Skeletal muscle tissue (tissue), 3 donors: ENCODE measurements at regions not wholly inside any gene's neighbourhood (a gene's known extent, or its start where the extent isn't known, plus 50 kb on each side); places are given as distances from the start of the nearest gene placed in this dataset.
"Not testable (repeated sequence)": the region's sequence is repeated elsewhere in the genome, so short reads cannot be mapped to it uniquely, and the experiment has no call there.

Experiments used
- H3K27ac ChIP-seq: one replicate; pipeline ENCODE4 v1.7.0; 2013; ENCODE audit warnings: mild to moderate bottlenecking, low read depth, low read length, inconsistent platforms
- H3K27me3 ChIP-seq, 3 donors: one replicate each; pipeline ENCODE4 v1.7.0; 2013; ENCODE audit warnings: low read length in 3 of 3; ENCODE audit not compliant: control insufficient read depth in 3 of 3, insufficient read depth in 3 of 3
- H3K36me3 ChIP-seq, 3 donors: one replicate each; pipeline ENCODE4 v1.7.0; 2013; ENCODE audit warnings: low read length in 3 of 3; ENCODE audit not compliant: control insufficient read depth in 3 of 3, insufficient read depth in 3 of 3
- H3K4me1 ChIP-seq, 3 donors: one replicate each; pipeline ENCODE4 v1.7.0; 2013; ENCODE audit warnings: low read length in 3 of 3, mild to moderate bottlenecking in 3 of 3; ENCODE audit not compliant: control insufficient read depth in 3 of 3, insufficient read depth in 3 of 3
- H3K4me3 ChIP-seq, 3 donors: one replicate each; pipeline ENCODE4 v1.7.0; 2013; ENCODE audit warnings: low read length in 3 of 3
- H3K9ac ChIP-seq, 3 donors: one replicate each; pipeline ENCODE4 v1.7.0; 2013; ENCODE audit warnings: low read length in 3 of 3, mild to moderate bottlenecking in 3 of 3, moderate library complexity in 2 of 3, low read depth in 1 of 3
- H3K9me3 ChIP-seq, 3 donors: one replicate each; pipeline ENCODE4 v1.7.0; 2013; ENCODE audit warnings: low read length in 3 of 3; ENCODE audit not compliant: control insufficient read depth in 3 of 3
- donor health status: Osteomylitis.

DNA sequence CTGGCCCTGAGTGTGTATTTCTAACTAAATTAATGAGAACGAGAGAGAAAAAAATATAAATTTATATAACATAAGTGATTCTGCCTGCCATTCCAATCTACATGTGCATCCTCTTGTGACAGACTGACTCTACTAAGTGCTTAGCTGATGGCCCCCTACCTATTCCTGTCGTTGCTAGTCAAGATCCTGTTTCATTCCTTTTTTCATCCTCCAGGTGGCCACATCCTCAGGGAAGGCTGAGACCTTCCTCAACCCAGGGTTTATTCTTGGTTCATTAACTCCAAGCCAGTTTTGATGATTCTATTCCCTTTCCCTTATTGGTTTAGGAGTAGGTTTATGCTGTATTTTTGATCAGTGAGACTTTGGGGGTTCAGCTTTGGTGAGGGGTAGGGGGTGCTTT is 201.3 kb downstream of the C9orf152 start:
- H3K27me3 ChIP-seq: no peaks in the 10 kb centered on the region
- no peak overlapping the region for H3K27ac ChIP-seq

DNA sequence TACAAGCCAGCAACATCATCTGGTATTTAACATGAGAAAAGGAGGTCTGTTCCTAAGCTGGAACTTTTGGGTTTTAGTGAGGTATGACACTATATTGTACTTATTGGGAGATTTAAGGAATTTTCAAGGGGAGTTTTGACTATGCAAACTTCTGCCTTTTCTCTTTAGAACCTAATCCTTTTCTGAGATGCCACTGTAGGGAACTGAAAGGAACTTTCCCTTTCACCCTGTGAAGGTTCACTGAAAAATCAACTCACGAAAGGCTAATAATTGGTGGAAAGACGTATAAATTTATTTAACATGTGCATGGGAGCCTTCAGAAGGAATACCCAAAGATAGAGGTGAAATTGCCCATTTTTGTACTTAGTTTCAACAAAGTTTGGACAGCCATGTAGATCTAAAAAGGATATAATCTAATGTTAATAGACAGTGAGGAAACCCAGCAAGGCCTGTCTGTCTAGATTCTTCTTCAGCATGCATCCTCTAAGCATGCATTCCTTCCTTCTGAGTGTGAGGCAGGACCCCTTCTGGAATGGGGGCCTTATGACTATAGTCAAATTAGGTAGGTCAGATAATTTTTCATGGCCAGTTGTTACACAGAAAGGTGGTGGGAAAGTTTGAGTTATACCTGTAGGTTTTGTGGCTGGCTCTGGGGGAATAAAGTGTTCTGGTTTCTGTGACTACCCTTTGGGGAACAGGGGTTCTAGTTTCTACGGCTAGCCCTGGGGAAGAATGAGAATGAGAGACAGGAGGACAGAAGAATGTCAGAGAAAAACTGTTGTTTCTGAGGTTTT is 200.3 kb downstream of the C9orf152 start:
- H3K4me1 ChIP-seq: peaks cover 0 to 3% (median 0%) of the 10 kb centered on the region in 3 donors

More for the DNA sequence above, 201.3 kb downstream of the C9orf152 start:
- Histone ChIP-seq H3K36me3 (no peaks in the 10 kb centered on the region), H3K9me3 (no peaks in the 10 kb centered on the region), H3K4me1 (peaks cover 0 to 2% (median 0%) of the 10 kb centered on the region in 3 donors), H3K4me3 (no peak overlapping the region), H3K9ac (no peak overlapping the region)

DNA sequence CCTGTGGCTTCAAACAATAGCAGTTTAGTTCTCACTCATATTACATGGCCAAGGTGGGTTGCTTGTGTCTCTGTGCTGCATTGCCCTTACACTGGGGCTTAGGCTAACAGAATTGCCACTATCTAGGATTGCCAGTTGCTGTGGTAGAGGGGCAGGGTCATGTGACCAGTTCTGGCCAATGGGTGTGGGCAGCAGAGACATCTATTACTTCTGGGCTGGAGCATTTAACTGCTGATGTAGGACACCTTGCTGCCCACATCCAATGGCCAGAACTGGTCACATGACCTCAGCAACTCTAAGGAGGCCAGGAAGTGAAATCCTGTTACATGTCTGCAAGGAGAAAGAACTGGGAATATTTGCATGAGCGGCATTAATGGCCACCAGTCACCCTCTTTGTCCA is 199.3 kb downstream of the C9orf152 start:
- Histone ChIP-seq H3K9me3 (no peaks in the 10 kb centered on the region), H3K9ac (no peak overlapping the region), H3K4me1 (peaks cover 0 to 3% (median 0%) of the 10 kb centered on the region in 3 donors), H3K27ac (no peak overlapping the region), H3K4me3 (no peak overlapping the region), H3K27me3 (no peaks in the 10 kb centered on the region), H3K36me3 (no peaks in the 10 kb centered on the region)

More for the DNA sequence above, 200.3 kb downstream of the C9orf152 start:
- Histone ChIP-seq H3K9me3 (no peaks in the 10 kb centered on the region), H3K27ac (no peak overlapping the region), H3K4me3 (no peak overlapping the region), H3K9ac (no peak overlapping the region), H3K27me3 (no peaks in the 10 kb centered on the region), H3K36me3 (no peaks in the 10 kb centered on the region)

DNA sequence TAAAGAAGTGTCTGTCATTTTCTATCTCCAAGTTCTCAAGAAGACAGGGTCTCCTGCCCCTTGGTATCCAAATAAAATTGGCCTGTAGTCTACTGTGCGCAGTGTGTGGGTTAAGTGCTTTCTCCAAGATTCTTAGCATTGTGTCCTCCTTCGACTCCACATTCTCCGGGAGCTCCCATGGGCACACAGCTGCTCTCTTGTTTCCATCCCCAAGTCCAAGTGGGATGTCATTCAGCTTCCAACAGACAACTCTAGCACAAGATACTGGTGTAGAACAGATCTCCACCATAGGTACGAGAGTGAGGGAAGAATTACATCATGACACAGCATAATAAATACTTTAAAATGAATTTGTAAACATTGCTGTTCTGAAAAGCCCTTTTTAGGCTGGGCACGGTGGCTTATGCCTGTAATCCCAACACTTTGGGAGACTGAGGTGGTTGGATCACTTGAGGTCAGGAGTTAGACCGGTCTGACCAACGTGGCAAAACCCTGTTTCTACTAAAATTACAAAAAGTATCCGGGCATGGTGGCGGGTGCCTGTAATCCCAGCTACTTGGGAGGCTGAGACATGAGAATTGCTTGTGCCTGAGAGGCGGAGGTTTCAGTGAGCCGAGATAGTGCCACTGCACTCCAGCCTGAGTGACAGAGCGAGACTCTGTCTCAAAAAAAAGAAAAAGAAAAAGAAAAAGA is 196.2 kb downstream of the C9orf152 start:
- no peak overlapping the region for H3K9ac ChIP-seq
- H3K27me3 ChIP-seq: no peaks in the 10 kb centered on the region
- peaks cover 0 to 7% (median 0%) of the 10 kb centered on the region in 3 donors for H3K4me1 ChIP-seq
- H3K9me3 ChIP-seq: no peaks in the 10 kb centered on the region
- H3K4me3 ChIP-seq: no peak overlapping the region
- no peak overlapping the region for H3K27ac ChIP-seq
- no peaks in the 10 kb centered on the region for H3K36me3 ChIP-seq

- H3K27me3 ChIP-seq: no peaks in the 10 kb centered on the region
- no peaks in the 10 kb centered on the region for H3K36me3 ChIP-seq
- H3K4me3 ChIP-seq: no peak overlapping the region
- H3K4me1 ChIP-seq: peaks cover 0 to 7% (median 0%) of the 10 kb centered on the region in 3 donors
- no peaks in the 10 kb centered on the region for H3K9me3 ChIP-seq
- H3K9ac ChIP-seq: no peak overlapping the region
- H3K27ac ChIP-seq: no peak overlapping the region
Observed at GRCh38 chr9:110013064-110013463, 194.9 kb downstream of the C9orf152 start.

DNA sequence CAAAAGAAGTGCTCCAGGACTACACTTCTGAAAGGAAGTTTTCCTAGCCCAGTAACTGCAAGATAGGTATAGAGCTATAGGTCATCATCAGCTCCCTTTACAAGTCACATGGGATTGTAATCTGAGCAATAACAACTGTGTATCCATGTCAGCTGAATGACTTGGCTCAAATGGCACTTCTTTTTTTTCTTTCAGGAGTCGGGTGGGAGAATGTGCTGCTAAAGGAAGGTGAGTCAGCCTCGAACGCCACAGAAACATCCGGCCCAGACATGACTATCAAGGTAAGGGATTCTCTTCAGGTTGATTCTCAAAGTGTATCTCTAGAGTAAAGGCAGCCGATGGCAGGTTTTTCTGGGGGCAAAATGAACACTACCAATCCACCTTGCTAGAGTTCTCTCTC is 192.2 kb downstream of the C9orf152 start:
- H3K9me3 ChIP-seq: no peaks in the 10 kb centered on the region
- no peak overlapping the region for H3K9ac ChIP-seq
- peaks cover 0 to 7% (median 0%) of the 10 kb centered on the region in 3 donors for H3K4me1 ChIP-seq
- H3K4me3 ChIP-seq: no peak overlapping the region
- H3K36me3 ChIP-seq: no peaks in the 10 kb centered on the region
- H3K27me3 ChIP-seq: no peaks in the 10 kb centered on the region
- peak overlapping the region; percentile 20 for H3K27ac ChIP-seq

- Histone ChIP-seq H3K36me3 (no peaks in the 10 kb centered on the region), H3K27ac (peak overlapping the region; percentile 20), H3K27me3 (no peaks in the 10 kb centered on the region), H3K4me3 (no peak overlapping the region), H3K9ac (no peak overlapping the region), H3K4me1 (peaks cover 0 to 7% (median 0%) of the 10 kb centered on the region in 3 donors), H3K9me3 (no peaks in the 10 kb centered on the region)
Observed at GRCh38 chr9:110016340-110016739, 191.6 kb downstream of the C9orf152 start.

DNA sequence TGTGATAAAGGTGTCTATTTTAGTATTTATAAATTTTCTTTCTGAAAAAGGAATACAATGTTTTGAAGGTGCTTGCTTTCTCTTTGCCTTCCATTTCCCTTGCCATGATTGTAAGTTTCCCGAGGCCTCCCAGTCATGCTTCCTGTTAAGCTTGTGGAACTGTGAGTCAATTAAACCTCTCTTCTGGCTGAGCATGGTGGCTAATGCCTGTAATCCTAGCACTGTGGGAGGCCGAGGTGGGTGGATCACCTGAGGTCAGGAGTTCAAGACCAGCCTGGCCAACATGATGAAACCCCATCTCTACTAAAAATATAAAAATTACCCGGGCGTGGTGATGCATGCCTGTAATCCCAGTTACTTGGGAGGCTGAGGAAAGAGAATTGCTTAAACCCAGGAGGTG is 187.7 kb downstream of the C9orf152 start:
- H3K4me3 ChIP-seq, H3K9ac ChIP-seq, H3K27ac ChIP-seq, H3K27me3 ChIP-seq, H3K9me3 ChIP-seq, H3K36me3 ChIP-seq, H3K4me1 ChIP-seq: not testable (repeated sequence)

DNA sequence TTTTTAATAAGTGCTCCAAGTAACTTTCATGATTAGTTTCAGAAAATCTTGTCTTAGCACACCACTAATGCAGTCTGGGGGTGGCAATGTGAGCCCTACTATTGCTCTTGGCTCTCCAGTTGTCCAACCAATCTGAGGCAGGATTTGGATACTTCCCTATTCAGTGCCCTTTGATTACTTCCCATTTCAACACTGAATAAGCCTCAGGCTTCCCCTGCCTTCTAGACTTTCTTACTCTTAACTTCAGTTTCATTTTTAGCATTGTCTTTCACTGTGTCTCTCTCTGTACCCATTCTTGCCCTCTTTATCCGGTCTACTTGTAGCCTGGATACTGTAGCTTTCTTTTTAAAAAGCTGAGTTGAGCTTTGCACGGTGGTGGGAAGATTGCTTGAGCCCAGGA is 186.1 kb downstream of the C9orf152 start:
- no peaks in the 10 kb centered on the region for H3K36me3 ChIP-seq
- no peak overlapping the region for H3K4me3 ChIP-seq
- H3K27ac ChIP-seq: no peak overlapping the region

GRCh38 chr9:110023221-110023620 is 184.7 kb downstream of the C9orf152 start:
- H3K9ac ChIP-seq, H3K4me3 ChIP-seq, H3K9me3 ChIP-seq, H3K4me1 ChIP-seq, H3K27ac ChIP-seq, H3K27me3 ChIP-seq, H3K36me3 ChIP-seq: not testable (repeated sequence)

More for the DNA sequence above, 186.1 kb downstream of the C9orf152 start:
- Histone ChIP-seq H3K9ac (no peak overlapping the region), H3K4me1 (peaks cover 0 to under 1% (median 0%) of the 10 kb centered on the region in 3 donors), H3K9me3 (no peaks in the 10 kb centered on the region), H3K27me3 (no peaks in the 10 kb centered on the region)
